Lung (tissue), 11 donors: ENCODE measurements at regions not wholly inside any gene's neighbourhood (a gene's known extent, or its start where the extent isn't known, plus 50 kb on each side); places are given as distances from the start of the nearest gene placed in this dataset.

Source experiments
- ATAC-seq: fragments of 200-7000 bp; cut with Tn5 transposase; one replicate; pipeline ENCODE4 v1.9.1; 2020; ENCODE audit warnings: moderate number of reproducible peaks; ENCODE audit not compliant: insufficient read depth, low FRiP score
- DNase-seq, 3 donors: peaks; one replicate each; pipeline ENCODE4 v3.0.0-alpha.2; 2013 to 2017
- H3K27ac ChIP-seq, 2 donors: one replicate each; pipeline ENCODE4 v1.5.1; 2013; ENCODE audit warnings: mild to moderate bottlenecking in 2 of 2, moderate library complexity in 2 of 2, control low read depth in 1 of 2, inconsistent platforms in 1 of 2, low read depth in 1 of 2, low read length in 1 of 2
- H3K27me3 ChIP-seq, 3 donors: one replicate each; pipeline ENCODE4 v1.5.1; 2013; ENCODE audit warnings: low read length in 2 of 3; ENCODE audit not compliant: control insufficient read depth in 3 of 3, insufficient read depth in 3 of 3
- H3K36me3 ChIP-seq, 4 donors: one replicate each; pipeline ENCODE4 v1.5.1; 2013; ENCODE audit warnings: low read length in 4 of 4, mild to moderate bottlenecking in 1 of 4, moderate library complexity in 1 of 4; ENCODE audit not compliant: control insufficient read depth in 4 of 4, insufficient read depth in 4 of 4
- H3K4me1 ChIP-seq, 5 donors: one replicate each; pipeline ENCODE4 v1.5.1; 2013; ENCODE audit warnings: low read length in 5 of 5, mild to moderate bottlenecking in 2 of 5, moderate library complexity in 1 of 5; ENCODE audit not compliant: control insufficient read depth in 5 of 5, insufficient read depth in 5 of 5
- H3K4me3 ChIP-seq: one replicate; pipeline ENCODE4 v1.5.1; 2013; ENCODE audit warnings: mild to moderate bottlenecking, control low read depth, moderate library complexity
- H3K9ac ChIP-seq, 2 donors: one replicate each; pipeline ENCODE4 v1.5.1; 2013; ENCODE audit warnings: low read length in 2 of 2, control low read depth in 1 of 2; ENCODE audit not compliant: insufficient read depth in 1 of 2
- H3K9me3 ChIP-seq, 4 donors: one replicate each; pipeline ENCODE4 v1.5.1; 2013; ENCODE audit warnings: low read length in 3 of 4, mild to moderate bottlenecking in 1 of 4, moderate library complexity in 1 of 4; ENCODE audit not compliant: control insufficient read depth in 4 of 4, insufficient read depth in 3 of 4
- CTCF ChIP-seq: IDR thresholded peaks from 2 replicates; pipeline ENCODE4 v1.5.1; 2012; ENCODE audit warnings: mild to moderate bottlenecking; ENCODE audit errors: control extremely low read depth, extremely low read depth
- WGBS, 2 donors: extraction: QIAGEN DNeasy Blood & Tissue Kit; methylation state at CpG; one replicate each; pipeline ENCODE4 v1.1.7; 2013; 5-methylcytosine and 5-hydroxymethylcytosine counted together
- donor health status: control.
- donor health status: control.
- donor health status: Bipolar disorder and iron deficiency.
- donor health status: healthy.
- donor health status: DM: yes; HTN: yes; CAD: no.

- Histone ChIP-seq H3K9me3 (no peaks in the 10 kb centered on the region), H3K4me3 (no peak overlapping the region), H3K27ac (no peak overlapping the region), H3K36me3 (no peaks in the 10 kb centered on the region), H3K27me3 (no peaks in the 10 kb centered on the region), H3K4me1 (peaks cover 0 to 32% (median 6%) of the 10 kb centered on the region in 5 donors), H3K9ac (no peak overlapping the region)
- TF ChIP-seq CTCF = no peak
- 64 to 70% methylated on average over 3 of the region's 3 CpGs for WGBS, 2 donors
- no peak for ATAC-seq
- peak in 2 of 3 donors; percentile 72 to 85 for DNase-seq
Observed at GRCh38 chr4:155505321-155505720, 128.6 kb upstream of the MAP9 start.

- no peak for TF ChIP-seq CTCF
- Histone ChIP-seq H3K4me1 (no peaks in the 10 kb centered on the region), H3K27ac (no peak overlapping the region), H3K9me3 (peaks cover 0 to 2% (median 0%) of the 10 kb centered on the region in 4 donors), H3K9ac (no peak overlapping the region), H3K4me3 (no peak overlapping the region), H3K27me3 (no peaks in the 10 kb centered on the region), H3K36me3 (no peaks in the 10 kb centered on the region)
- no peak for DNase-seq
- ATAC-seq = no peak
- WGBS, 2 donors = 82 to 84% methylated on average over 4 of the region's 4 CpGs
Observed at GRCh38 chr4:155497306-155497705, 120.5 kb upstream of the MAP9 start.

- Histone ChIP-seq H3K4me1 (peaks cover 0 to 3% (median 0%) of the 10 kb centered on the region in 5 donors), H3K4me3 (no peak overlapping the region), H3K36me3 (no peaks in the 10 kb centered on the region), H3K27me3 (no peaks in the 10 kb centered on the region), H3K9me3 (peaks cover 0 to 2% (median 0%) of the 10 kb centered on the region in 4 donors), H3K27ac (no peak overlapping the region), H3K9ac (no peak overlapping the region)
- WGBS, 2 donors = 80% methylated on average over 3 of the region's 3 CpGs
- DNase-seq (no peak), ATAC-seq (no peak)
- no peak for TF ChIP-seq CTCF
Observed at GRCh38 chr4:155496294-155496626, 119.5 kb upstream of the MAP9 start.

- no peak for ATAC-seq
Observed at GRCh38 chr4:155495572-155496293, 119.0 kb upstream of the MAP9 start.

More at GRCh38 chr4:155495572-155496293, 119.0 kb upstream of the MAP9 start:
- no peaks in the 10 kb centered on the region for H3K36me3 ChIP-seq
- no peak for TF ChIP-seq CTCF
- no peak overlapping the region for H3K4me3 ChIP-seq
- no peaks in the 10 kb centered on the region for H3K27me3 ChIP-seq
- DNase-seq = no peak
- no peak overlapping the region for H3K27ac ChIP-seq
- peaks cover 0 to 5% (median 0%) of the 10 kb centered on the region in 5 donors for H3K4me1 ChIP-seq
- H3K9ac ChIP-seq = no peak overlapping the region
- peaks cover 0 to 2% (median 0%) of the 10 kb centered on the region in 4 donors for H3K9me3 ChIP-seq
- WGBS, 2 donors = 92% methylated on average over 11 of the region's 11 CpGs
